HepG2 (cell line): ENCODE measurements at regions not wholly inside any gene's neighbourhood (a gene's known extent, or its start where the extent isn't known, plus 50 kb on each side); places are given as distances from the start of the nearest gene placed in this dataset.

Experiments used
- HBP1 ChIP-seq: IDR thresholded peaks from 2 replicates; pipeline ENCODE4 v1.6.1; 2016; ENCODE audit warnings: low read depth, control low read depth
- KDM3A ChIP-seq: IDR thresholded peaks from 2 replicates; pipeline ENCODE4 v1.6.1; 2018; ENCODE audit warnings: low read depth, missing compliant biosample characterization
- NR2F6 ChIP-seq, 2 experiments: IDR thresholded peaks; 2 replicates each; pipeline ENCODE4 v1.6.1; 2016; ENCODE audit warnings: antibody characterized with exemption in 1 of 2, mild to moderate bottlenecking in 1 of 2
- PHF8 ChIP-seq: sonication (generic); formaldehyde crosslinking; IDR thresholded peaks from 2 replicates; pipeline ENCODE4 v1.5.0; 2020; ENCODE audit warnings: missing genetic modification reagents
- SP4 ChIP-seq: sonication (generic); formaldehyde crosslinking; IDR thresholded peaks from 2 replicates; pipeline ENCODE4 v1.8.1; 2023; ENCODE audit warnings: mild to moderate bottlenecking, missing genetic modification reagents
- ZNF274 ChIP-seq: sonication (generic); formaldehyde crosslinking; IDR thresholded peaks from 2 replicates; pipeline ENCODE4 v1.5.1; 2020; ENCODE audit warnings: mild to moderate bottlenecking, missing genetic modification reagents

- TF ChIP-seq ZNF274 (CRISPR knock-in tag) (no peak), KDM3A (no peak), PHF8 (CRISPR knock-in tag) (no peak), HBP1 (CRISPR knock-in tag) (no peak), NR2F6 (IDR thresholded peaks at IDR 0.05) (no peak), NR2F6 (CRISPR knock-in tag; IDR thresholded peaks at IDR 0.05) (no peak), SP4 (no peak)
These were observed 102.5 kb downstream of the DDIT4L start for GRCh38 chr4:100087743-100088142.
